ENCODE measurements at regions not wholly inside any gene's neighbourhood (a gene's known extent, or its start where the extent isn't known, plus 50 kb on each side); places are given as distances from the start of the nearest gene placed in this dataset.

- no peak for TF ChIP-seq CTCF (IDR thresholded peaks at IDR 0.05)
- no peak for TF ChIP-seq EZH2 (IDR thresholded peaks at IDR 0.05; ENCODE audit: borderline replicate concordance, insufficient read depth, low read depth, low read length, poor library complexity, severe bottlenecking)
Measured at GRCh38 chr3:139118835-139119234, 74.1 kb upstream of the PRR23C start.

Measured in B cell (primary cell).